ENCODE measurements at regions not wholly inside any gene's neighbourhood (a gene's known extent, or its start where the extent isn't known, plus 50 kb on each side); places are given as distances from the start of the nearest gene placed in this dataset.

- TF ChIP-seq CTCF (IDR thresholded peaks at IDR 0.05) (no peak), EZH2 (IDR thresholded peaks at IDR 0.05; ENCODE audit: borderline replicate concordance, insufficient read depth, low read depth, low read length, poor library complexity, severe bottlenecking) (no peak)
These were observed 2217.0 kb downstream of the MAT2B start for GRCh38 chr5:165722401-165722800.
